ENCODE measurements at regions not wholly inside any gene's neighbourhood (a gene's known extent, or its start where the extent isn't known, plus 50 kb on each side); places are given as distances from the start of the nearest gene placed in this dataset.
A peak's percentile ranks its signal among the peaks of the same experiment; 100 is the strongest.

DNA sequence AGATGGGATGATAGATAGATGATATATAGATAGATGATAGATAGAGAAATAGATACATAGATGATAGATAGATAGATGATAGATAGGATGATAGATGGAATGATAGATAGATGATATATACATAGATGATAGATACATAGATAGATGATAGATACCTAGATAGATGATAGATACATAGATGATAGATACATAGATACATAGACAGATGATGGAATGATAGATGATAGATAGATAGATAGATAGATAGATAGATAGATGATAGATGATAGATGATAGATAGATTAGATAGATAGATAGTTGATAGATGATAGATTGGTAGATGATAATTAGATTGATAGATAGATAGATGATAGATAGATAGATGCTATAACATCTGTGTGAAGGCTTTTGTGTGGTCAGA lies 201.7 kb upstream of the RAB4A start:
- no peaks in the 10 kb centered on the region for H3K4me1 Mint-ChIP-seq (ENCODE audit: low read depth)

DNA sequence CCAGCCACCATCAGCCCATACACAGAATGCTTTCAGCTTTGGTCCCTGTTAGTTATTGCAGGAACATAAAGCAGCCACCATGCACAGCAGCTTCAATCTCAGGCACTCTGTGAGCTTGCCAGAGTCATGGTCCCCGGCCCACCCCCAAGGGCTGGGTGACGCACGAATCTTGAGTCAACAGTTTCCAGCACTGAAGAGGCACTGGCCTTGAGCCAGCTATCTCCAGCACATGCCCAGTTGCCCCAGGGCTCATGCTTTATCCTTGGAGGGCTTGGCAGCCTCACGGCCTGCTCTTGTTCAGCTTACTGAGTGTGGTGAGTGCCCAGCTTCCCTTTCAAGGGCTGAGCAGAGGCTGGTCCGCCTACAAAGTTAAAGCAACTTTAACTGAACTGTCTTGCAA lies 200.7 kb upstream of the RAB4A start:
- Mint-ChIP-seq H3K4me1 (ENCODE audit: low read depth) (no peaks in the 10 kb centered on the region), H3K27ac (no peak overlapping the region), H3K36me3 (ENCODE audit: low read depth) (peaks cover 5% of the 10 kb centered on the region; the same call in 1 of the 2 replicates), H3K27me3 (ENCODE audit: insufficient read depth) (peaks cover 2% of the 10 kb centered on the region; the same call in 1 of the 2 replicates), H3K4me3 (no peak overlapping the region), H3K9me3 (peaks cover 45% of the 10 kb centered on the region)
- TF ChIP-seq, protein P1, sequence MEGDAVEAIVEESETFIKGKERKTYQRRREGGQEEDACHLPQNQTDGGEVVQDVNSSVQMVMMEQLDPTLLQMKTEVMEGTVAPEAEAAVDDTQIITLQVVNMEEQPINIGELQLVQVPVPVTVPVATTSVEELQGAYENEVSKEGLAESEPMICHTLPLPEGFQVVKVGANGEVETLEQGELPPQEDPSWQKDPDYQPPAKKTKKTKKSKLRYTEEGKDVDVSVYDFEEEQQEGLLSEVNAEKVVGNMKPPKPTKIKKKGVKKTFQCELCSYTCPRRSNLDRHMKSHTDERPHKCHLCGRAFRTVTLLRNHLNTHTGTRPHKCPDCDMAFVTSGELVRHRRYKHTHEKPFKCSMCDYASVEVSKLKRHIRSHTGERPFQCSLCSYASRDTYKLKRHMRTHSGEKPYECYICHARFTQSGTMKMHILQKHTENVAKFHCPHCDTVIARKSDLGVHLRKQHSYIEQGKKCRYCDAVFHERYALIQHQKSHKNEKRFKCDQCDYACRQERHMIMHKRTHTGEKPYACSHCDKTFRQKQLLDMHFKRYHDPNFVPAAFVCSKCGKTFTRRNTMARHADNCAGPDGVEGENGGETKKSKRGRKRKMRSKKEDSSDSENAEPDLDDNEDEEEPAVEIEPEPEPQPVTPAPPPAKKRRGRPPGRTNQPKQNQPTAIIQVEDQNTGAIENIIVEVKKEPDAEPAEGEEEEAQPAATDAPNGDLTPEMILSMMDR (IDR thresholded peaks at IDR 0.05): no peak
- DNase-seq: peak; percentile 37

More for the DNA sequence above, 201.7 kb upstream of the RAB4A start:
- Mint-ChIP-seq H3K9me3 (peaks cover 48% of the 10 kb centered on the region), H3K27ac (no peak overlapping the region), H3K27me3 (ENCODE audit: insufficient read depth) (peaks cover 1% of the 10 kb centered on the region; the same call in 1 of the 2 replicates), H3K36me3 (ENCODE audit: low read depth) (peaks cover 5% of the 10 kb centered on the region; the same call in 1 of the 2 replicates), H3K4me3 (no peak overlapping the region)
- DNase-seq: no peak
- TF ChIP-seq, protein P1 (IDR thresholded peaks at IDR 0.05): no peak

DNA sequence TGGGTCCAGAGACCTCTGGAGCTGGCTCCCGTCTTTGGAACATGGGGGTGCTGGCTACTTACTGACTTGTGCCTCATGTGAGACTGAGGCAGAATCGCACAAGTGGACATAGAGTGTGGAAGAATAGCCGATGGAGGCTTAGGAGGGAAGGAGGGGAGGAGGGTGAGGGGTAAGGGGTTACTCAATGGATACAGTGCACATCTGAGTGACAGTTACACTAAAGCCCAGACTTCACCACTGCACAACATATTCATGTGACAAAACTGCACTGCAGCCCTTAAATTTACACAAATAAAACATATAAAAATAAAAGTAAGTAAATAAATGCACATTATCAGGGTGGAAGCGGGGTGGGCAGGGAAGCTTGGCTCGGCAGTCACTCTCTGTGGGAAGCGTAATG lies 197.7 kb upstream of the RAB4A start:
- peaks cover 40% of the 10 kb centered on the region for H3K9me3 Mint-ChIP-seq
- TF ChIP-seq, protein P1 (IDR thresholded peaks at IDR 0.05): no peak
- peaks cover 7% of the 10 kb centered on the region; the same call in 1 of the 2 replicates for H3K27me3 Mint-ChIP-seq (ENCODE audit: insufficient read depth)
- H3K27ac Mint-ChIP-seq: no peak overlapping the region
- no peak overlapping the region for H3K4me3 Mint-ChIP-seq
- H3K4me1 Mint-ChIP-seq (ENCODE audit: low read depth): no peaks in the 10 kb centered on the region
- H3K36me3 Mint-ChIP-seq (ENCODE audit: low read depth): no peaks in the 10 kb centered on the region
- no peak for DNase-seq

DNA sequence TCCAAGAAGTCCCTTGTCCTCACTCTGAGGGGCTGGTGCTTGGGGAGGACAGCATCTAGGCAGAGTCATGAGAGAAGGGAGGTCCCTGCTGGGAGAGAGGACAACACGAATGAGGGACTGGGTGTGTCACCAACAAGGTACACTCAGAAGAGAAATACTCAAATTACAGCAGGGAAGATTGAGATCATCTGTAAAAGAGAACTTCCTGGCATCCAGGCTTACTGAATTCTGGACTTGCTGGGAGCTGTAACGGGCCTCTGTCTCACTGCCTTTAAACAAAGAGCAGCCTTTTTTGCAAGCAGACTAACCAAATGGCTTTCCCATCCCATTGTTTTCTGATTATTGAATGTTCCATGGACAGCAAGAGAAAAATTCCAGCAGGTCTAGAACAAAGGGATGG lies 195.7 kb upstream of the RAB4A start:
- Mint-ChIP-seq H3K9me3 (peaks cover 39% of the 10 kb centered on the region), H3K27ac (no peak overlapping the region), H3K27me3 (ENCODE audit: insufficient read depth) (peaks cover 7% of the 10 kb centered on the region; the same call in 1 of the 2 replicates)

DNA sequence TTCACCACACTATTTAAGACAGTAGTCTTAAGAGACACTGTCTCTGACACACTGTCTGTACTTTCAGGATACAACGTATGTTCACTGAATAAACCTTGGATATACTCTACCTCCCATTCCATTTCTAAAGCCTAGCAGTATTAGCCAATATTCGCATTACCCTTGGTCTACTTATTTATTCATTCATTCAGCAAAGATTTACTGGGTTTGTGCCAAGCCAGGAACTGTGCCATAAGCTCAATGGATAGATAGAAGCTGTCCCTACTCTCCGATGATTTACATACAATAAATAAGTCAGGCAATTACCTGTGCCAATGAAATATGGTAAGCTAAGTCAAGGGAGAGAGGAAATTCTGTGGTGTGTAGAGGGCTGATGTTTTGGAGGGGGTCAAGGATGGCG lies 195.2 kb upstream of the RAB4A start:
- peaks cover 7% of the 10 kb centered on the region; the same call in 1 of the 2 replicates for H3K27me3 Mint-ChIP-seq (ENCODE audit: insufficient read depth)
- H3K9me3 Mint-ChIP-seq: peaks cover 41% of the 10 kb centered on the region
- no peaks in the 10 kb centered on the region for H3K36me3 Mint-ChIP-seq (ENCODE audit: low read depth)
- DNase-seq: no peak
- H3K4me1 Mint-ChIP-seq (ENCODE audit: low read depth): no peaks in the 10 kb centered on the region
- TF ChIP-seq, protein P1 (IDR thresholded peaks at IDR 0.05): no peak
- H3K4me3 Mint-ChIP-seq: no peak overlapping the region
- no peak overlapping the region for H3K27ac Mint-ChIP-seq

More for the DNA sequence above, 195.7 kb upstream of the RAB4A start:
- Mint-ChIP-seq H3K4me3 (no peak overlapping the region), H3K4me1 (ENCODE audit: low read depth) (no peaks in the 10 kb centered on the region), H3K36me3 (ENCODE audit: low read depth) (no peaks in the 10 kb centered on the region)
- no peak for DNase-seq
- TF ChIP-seq, protein P1 (IDR thresholded peaks at IDR 0.05): no peak

DNA sequence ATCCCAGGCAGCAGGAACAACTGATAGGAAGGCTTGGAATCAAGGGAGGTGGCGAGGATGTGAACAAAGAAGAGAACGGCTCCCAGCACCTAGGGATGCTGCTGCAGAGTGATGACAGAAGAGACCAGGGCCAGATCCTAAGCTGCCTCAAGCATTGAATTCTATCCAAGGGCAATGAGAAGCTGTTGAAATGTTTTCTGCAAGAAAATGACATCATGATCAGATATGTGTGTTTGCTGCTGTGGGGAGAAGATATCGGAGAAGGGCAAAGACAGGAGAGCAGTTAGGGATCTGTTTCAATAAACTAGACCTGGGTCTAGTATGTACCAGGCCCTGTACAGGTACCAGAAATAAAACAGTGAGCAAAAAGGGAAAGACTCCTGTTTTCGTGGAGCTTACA lies 194.7 kb upstream of the RAB4A start:
- Mint-ChIP-seq H3K27me3 (ENCODE audit: insufficient read depth) (peaks cover 7% of the 10 kb centered on the region; the same call in 1 of the 2 replicates), H3K9me3 (peaks cover 46% of the 10 kb centered on the region), H3K4me3 (no peak overlapping the region), H3K4me1 (ENCODE audit: low read depth) (no peaks in the 10 kb centered on the region), H3K36me3 (ENCODE audit: low read depth) (no peaks in the 10 kb centered on the region), H3K27ac (no peak overlapping the region)
- DNase-seq: no peak
- TF ChIP-seq, protein P1 (IDR thresholded peaks at IDR 0.05): no peak

All from HFFc6 (cell line).